Activated naive CD4-positive, alpha-beta T cell treated with anti-CD3 and anti-CD28 coated beads for 36 hours (primary cell): ENCODE measurements at regions not wholly inside any gene's neighbourhood (a gene's known extent, or its start where the extent isn't known, plus 50 kb on each side); places are given as distances from the start of the nearest gene placed in this dataset.
A peak's percentile ranks its signal among the peaks of the same experiment; 100 is the strongest.

Experiments
- CTCF ChIA-PET: fragments of 350-600 bp; sonication (Branson Sonifier 250); formaldehyde crosslinking; loops from one replicate; lab custom pipeline; 2021; ENCODE audit warnings: antibody characterized with exemption; lab: Charles Lee
- DNase-seq: peaks from one replicate; pipeline ENCODE4 v3.0.0-alpha.2; 2020
- H3K27ac Mint-ChIP-seq: one replicate; pipeline ENCODE4 v1.8.0; 2021; ENCODE audit warnings: mild to moderate bottlenecking, mixed read lengths
- H3K27me3 Mint-ChIP-seq: one replicate; pipeline ENCODE4 v1.8.0; 2021; ENCODE audit warnings: low read depth, mixed read lengths
- H3K36me3 Mint-ChIP-seq: one replicate; pipeline ENCODE4 v1.8.0; 2021; ENCODE audit warnings: low read depth, mixed read lengths
- H3K4me1 Mint-ChIP-seq: one replicate; pipeline ENCODE4 v1.8.0; 2021; ENCODE audit warnings: low read depth, mixed read lengths
- H3K4me3 Mint-ChIP-seq: one replicate; pipeline ENCODE4 v1.8.0; 2021; ENCODE audit warnings: mild to moderate bottlenecking, moderate library complexity, mixed read lengths
- H3K9me3 Mint-ChIP-seq: one replicate; pipeline ENCODE4 v1.8.0; 2021; ENCODE audit warnings: mixed read lengths
- intact Hi-C: fragments of 100-400 bp; cut with micrococcal nuclease; formaldehyde crosslinking; loops from one replicate; pipeline ENCODE4 v1.15.1; 2023

GRCh38 chr13:42400188-42400833, 128.4 kb downstream of the AKAP11 start:
- no peak for DNase-seq
- intact Hi-C loops: loop anchor here (10.0 kb wide), 1 partner anchor 644 kb away; no protein-coding TSS in a partner anchor
- no peaks in the 10 kb centered on the region for H3K27me3 Mint-ChIP-seq
- H3K36me3 Mint-ChIP-seq: peaks cover 8% of the 10 kb centered on the region
- no peak overlapping the region for H3K4me3 Mint-ChIP-seq
- CTCF ChIA-PET: no interaction called here
- no peaks in the 10 kb centered on the region for H3K9me3 Mint-ChIP-seq
- H3K4me1 Mint-ChIP-seq: peaks cover 61% of the 10 kb centered on the region
- H3K27ac Mint-ChIP-seq: no peak overlapping the region

DNA sequence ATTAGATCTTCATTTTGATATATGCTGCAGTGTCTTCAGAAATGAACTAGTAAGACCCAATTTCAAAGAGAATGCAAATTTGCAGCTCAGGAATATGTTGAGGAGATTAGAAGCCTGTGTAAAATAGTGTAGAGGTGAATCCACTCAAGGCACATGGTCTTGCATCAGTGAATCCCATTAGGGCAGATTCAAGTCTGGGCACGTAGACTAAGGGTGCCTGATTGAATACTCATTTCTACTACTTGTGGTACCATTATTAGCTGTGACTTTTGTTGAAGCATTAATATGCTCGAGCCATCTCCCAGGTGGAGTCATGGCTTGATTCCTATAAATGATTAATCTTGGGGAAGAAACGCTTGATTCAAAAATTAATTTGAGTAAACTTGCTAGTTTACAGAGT, 129.4 kb downstream of the AKAP11 start:
- Mint-ChIP-seq H3K4me1 (peaks cover 63% of the 10 kb centered on the region), H3K9me3 (no peaks in the 10 kb centered on the region), H3K27ac (peak overlapping the region; percentile 39), H3K27me3 (no peaks in the 10 kb centered on the region), H3K4me3 (no peak overlapping the region), H3K36me3 (peaks cover 8% of the 10 kb centered on the region)
- CTCF ChIA-PET: interaction anchor here (1.1 kb wide), 1 partner anchor 68 kb away, joined by 3 read pairs; no protein-coding TSS in a partner anchor
- intact Hi-C loops: loop anchor here (10.0 kb wide), 1 partner anchor 643 kb away; no protein-coding TSS in a partner anchor
- no peak for DNase-seq

DNA sequence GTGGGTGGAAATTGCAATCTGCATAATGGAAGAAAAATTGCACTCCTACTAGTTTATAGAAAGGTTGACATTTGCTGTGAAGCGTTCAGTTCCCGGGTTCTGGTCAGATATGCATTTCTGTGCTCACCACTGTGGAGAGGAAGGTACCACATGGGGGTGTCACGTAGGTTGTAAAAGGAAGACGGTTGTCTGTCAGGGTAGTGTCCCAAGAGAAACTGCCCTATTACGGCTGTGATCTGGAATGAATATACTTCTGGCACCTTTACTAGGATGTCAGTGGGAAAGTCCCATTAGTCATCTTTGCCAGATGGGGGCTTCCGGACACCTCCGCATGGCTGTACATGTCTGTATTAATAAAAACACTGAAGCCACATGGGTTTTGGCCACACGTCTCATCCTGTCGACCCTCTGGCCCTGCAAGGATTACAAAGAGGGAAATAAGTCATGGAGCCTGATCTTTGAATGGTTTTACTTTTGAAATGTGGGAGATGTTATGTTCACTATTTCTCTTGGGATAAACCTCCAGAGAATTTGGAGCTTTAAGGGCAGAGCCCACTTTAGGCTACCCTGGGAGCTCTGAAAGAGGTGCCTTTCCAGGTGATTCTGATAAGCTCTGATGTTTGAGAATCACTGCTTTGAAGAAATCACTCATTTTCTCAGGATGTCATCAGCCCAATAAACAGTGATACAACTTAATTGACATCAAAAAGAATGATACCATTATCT, 133.9 kb downstream of the AKAP11 start:
- no peaks in the 10 kb centered on the region for H3K27me3 Mint-ChIP-seq
- no peaks in the 10 kb centered on the region for H3K36me3 Mint-ChIP-seq

DNA sequence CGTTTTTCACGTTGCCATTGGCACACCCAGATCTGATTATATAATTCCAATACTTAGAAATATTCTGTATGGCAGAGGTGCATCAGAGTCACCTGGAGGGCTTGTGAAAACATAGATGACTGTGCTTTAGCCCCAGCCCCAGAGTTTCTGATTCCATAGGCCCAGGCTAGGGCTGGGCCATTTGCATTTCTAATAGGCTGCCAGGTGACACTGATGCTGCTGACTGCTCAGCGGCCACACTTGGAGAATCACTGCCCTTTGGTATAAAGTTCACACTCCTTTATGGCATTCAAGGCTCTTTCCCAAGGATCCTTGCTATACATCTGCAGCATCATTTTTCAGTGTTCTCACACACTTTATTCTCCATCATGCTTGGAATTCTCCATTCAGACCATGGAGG, 137.1 kb downstream of the AKAP11 start:
- CTCF ChIA-PET: no interaction called here
- Mint-ChIP-seq H3K27me3 (no peaks in the 10 kb centered on the region), H3K4me3 (no peak overlapping the region), H3K36me3 (peaks cover 1% of the 10 kb centered on the region), H3K9me3 (no peaks in the 10 kb centered on the region), H3K27ac (no peak overlapping the region), H3K4me1 (peaks cover 39% of the 10 kb centered on the region)
- no peak for DNase-seq
- intact Hi-C loops: loop anchor here (5.0 to 10.0 kb wide), 2 partner anchors 68 to 636 kb away; no protein-coding TSS in a partner anchor

More for the DNA sequence above, 133.9 kb downstream of the AKAP11 start:
- Mint-ChIP-seq H3K9me3 (no peaks in the 10 kb centered on the region), H3K27ac (peak overlapping the region; percentile 96), H3K4me1 (peaks cover 41% of the 10 kb centered on the region), H3K4me3 (peak overlapping the region; percentile 51)
- intact Hi-C loops: loop anchor here (1.0 to 10.0 kb wide), 7 partner anchors 12 to 639 kb away; no protein-coding TSS in a partner anchor
- peak; percentile 87 for DNase-seq
- CTCF ChIA-PET: interaction anchor here (0.9 to 1.5 kb wide), 5 partner anchors 10 to 69 kb away, joined by 3 to 8 read pairs (median 5); no protein-coding TSS in a partner anchor

GRCh38 chr13:42409551-42409950, 137.6 kb downstream of the AKAP11 start:
- Mint-ChIP-seq H3K4me3 (no peak overlapping the region), H3K36me3 (peaks cover 1% of the 10 kb centered on the region), H3K9me3 (no peaks in the 10 kb centered on the region), H3K27ac (no peak overlapping the region), H3K27me3 (no peaks in the 10 kb centered on the region), H3K4me1 (peaks cover 37% of the 10 kb centered on the region)
- intact Hi-C loops: loop anchor here (5.0 to 10.0 kb wide), 2 partner anchors 68 to 635 kb away; no protein-coding TSS in a partner anchor
- DNase-seq: no peak
- CTCF ChIA-PET: no interaction called here

DNA sequence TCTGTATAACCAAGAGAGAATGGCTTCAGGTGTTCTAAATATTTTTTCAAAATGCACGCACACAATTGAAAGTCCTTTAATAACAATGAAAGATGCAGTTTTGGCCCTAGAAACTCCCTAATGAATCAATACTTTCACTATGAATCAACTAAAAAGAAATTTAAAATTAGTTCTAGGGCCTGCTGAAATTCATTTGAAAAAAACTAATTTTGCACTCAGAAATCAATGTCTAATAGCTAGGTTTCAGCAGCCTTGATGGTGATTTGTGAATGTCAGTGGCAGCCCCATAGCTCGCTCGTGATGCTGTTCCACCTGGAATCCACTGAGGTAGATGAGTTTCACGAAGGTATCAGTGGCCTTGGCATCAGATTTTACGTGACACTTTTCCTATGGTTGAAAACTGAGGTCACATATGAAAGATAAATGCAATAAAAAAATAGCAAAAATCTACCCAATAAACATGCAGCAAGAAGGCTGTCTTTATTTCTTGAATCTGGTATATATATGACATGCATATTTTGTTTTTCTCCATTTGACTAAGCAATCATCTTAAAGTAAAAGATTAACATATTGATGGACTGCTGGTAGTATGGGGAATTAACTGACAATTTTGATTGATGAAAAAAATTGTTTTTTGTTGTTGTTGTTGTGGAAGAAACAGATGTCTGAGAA, 141.0 kb downstream of the AKAP11 start:
- Mint-ChIP-seq H3K4me3 (no peak overlapping the region), H3K36me3 (peaks cover 1% of the 10 kb centered on the region), H3K27ac (no peak overlapping the region), H3K27me3 (no peaks in the 10 kb centered on the region), H3K4me1 (peaks cover 17% of the 10 kb centered on the region), H3K9me3 (no peaks in the 10 kb centered on the region)
- intact Hi-C loops: no loop called here
- DNase-seq: no peak
- CTCF ChIA-PET: interaction anchor here (1.0 kb wide), 1 partner anchor 182 kb away, joined by 3 read pairs; no protein-coding TSS in a partner anchor

DNA sequence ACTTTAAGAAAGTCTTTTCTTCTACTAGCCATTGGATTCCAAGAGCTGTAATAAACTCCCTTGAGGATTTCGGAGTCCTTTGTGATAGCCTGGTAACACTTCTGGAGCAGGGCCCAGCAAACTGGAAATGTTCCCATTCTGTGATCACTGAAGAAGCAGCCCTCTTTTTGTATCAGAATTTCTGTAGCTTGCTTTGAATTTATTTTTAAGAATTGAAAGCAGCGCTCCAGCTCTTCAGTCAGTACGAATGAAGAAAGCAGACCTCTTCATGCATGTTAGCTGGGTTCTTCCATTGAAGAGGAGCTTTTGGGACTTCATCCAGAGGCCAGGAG, 141.5 kb downstream of the AKAP11 start:
- peaks cover 21% of the 10 kb centered on the region for H3K4me1 Mint-ChIP-seq
- CTCF ChIA-PET: interaction anchor here (1.0 kb wide), 1 partner anchor 181 kb away, joined by 3 read pairs; no protein-coding TSS in a partner anchor
- no peak for DNase-seq
- no peak overlapping the region for H3K4me3 Mint-ChIP-seq
- H3K27ac Mint-ChIP-seq: no peak overlapping the region
- intact Hi-C loops: no loop called here
- no peaks in the 10 kb centered on the region for H3K27me3 Mint-ChIP-seq
- peaks cover 1% of the 10 kb centered on the region for H3K36me3 Mint-ChIP-seq
- no peaks in the 10 kb centered on the region for H3K9me3 Mint-ChIP-seq

- Mint-ChIP-seq H3K27me3 (no peaks in the 10 kb centered on the region), H3K4me1 (peaks cover 37% of the 10 kb centered on the region), H3K4me3 (no peak overlapping the region), H3K27ac (no peak overlapping the region), H3K36me3 (peaks cover 1% of the 10 kb centered on the region), H3K9me3 (no peaks in the 10 kb centered on the region)
- CTCF ChIA-PET: interaction anchor here (0.8 kb wide), 1 partner anchor 178 kb away, joined by 3 read pairs; no protein-coding TSS in a partner anchor
- intact Hi-C loops: no loop called here
- DNase-seq: no peak
These were observed 145.7 kb downstream of the AKAP11 start for GRCh38 chr13:42417626-42418025.

- H3K9me3 Mint-ChIP-seq: no peaks in the 10 kb centered on the region
- H3K27me3 Mint-ChIP-seq: no peaks in the 10 kb centered on the region
- intact Hi-C loops: no loop called here
- H3K4me1 Mint-ChIP-seq: peaks cover 31% of the 10 kb centered on the region
- H3K4me3 Mint-ChIP-seq: no peak overlapping the region
- DNase-seq: no peak
- H3K36me3 Mint-ChIP-seq: peaks cover 1% of the 10 kb centered on the region
- H3K27ac Mint-ChIP-seq: no peak overlapping the region
- CTCF ChIA-PET: interaction anchor here (0.8 kb wide), 2 partner anchors 177 to 552 kb away, joined by 3 read pairs; no protein-coding TSS in a partner anchor
These were observed 146.2 kb downstream of the AKAP11 start for GRCh38 chr13:42418184-42418583.

GRCh38 chr13:42420304-42420703, 148.4 kb downstream of the AKAP11 start:
- CTCF ChIA-PET: interaction anchor here (1.5 kb wide), 1 partner anchor 14 kb away, joined by 5 read pairs; no protein-coding TSS in a partner anchor
- Mint-ChIP-seq H3K36me3 (no peaks in the 10 kb centered on the region), H3K27ac (no peak overlapping the region), H3K4me3 (no peak overlapping the region), H3K9me3 (peaks cover 3% of the 10 kb centered on the region), H3K4me1 (peaks cover 29% of the 10 kb centered on the region), H3K27me3 (no peaks in the 10 kb centered on the region)
- intact Hi-C loops: no loop called here
- DNase-seq: peak; percentile 66

DNA sequence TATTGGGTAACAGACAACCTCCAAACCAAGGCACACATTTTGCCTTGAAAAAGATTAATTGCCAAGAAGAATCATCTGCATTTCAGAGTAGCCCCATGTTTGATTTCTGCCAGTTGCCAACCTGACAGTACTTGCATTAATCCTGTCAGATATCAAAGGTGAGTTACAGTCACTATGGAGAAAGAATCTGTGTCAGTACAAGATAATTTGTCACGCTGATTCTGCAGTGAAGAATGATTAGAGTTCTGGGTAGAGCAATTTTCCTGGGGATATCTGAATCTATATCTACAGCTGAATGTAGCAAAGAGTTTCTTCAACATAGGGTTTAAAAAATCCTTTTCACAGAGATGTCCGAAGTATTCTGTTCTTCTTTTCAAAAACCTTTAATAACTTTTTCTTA, 150.7 kb downstream of the AKAP11 start:
- peaks cover 3% of the 10 kb centered on the region for H3K9me3 Mint-ChIP-seq
- no peaks in the 10 kb centered on the region for H3K27me3 Mint-ChIP-seq
- no peak for DNase-seq
- no peaks in the 10 kb centered on the region for H3K36me3 Mint-ChIP-seq
- intact Hi-C loops: no loop called here
- H3K4me1 Mint-ChIP-seq: peaks cover 25% of the 10 kb centered on the region
- no peak overlapping the region for H3K27ac Mint-ChIP-seq
- CTCF ChIA-PET: no interaction called here
- no peak overlapping the region for H3K4me3 Mint-ChIP-seq

DNA sequence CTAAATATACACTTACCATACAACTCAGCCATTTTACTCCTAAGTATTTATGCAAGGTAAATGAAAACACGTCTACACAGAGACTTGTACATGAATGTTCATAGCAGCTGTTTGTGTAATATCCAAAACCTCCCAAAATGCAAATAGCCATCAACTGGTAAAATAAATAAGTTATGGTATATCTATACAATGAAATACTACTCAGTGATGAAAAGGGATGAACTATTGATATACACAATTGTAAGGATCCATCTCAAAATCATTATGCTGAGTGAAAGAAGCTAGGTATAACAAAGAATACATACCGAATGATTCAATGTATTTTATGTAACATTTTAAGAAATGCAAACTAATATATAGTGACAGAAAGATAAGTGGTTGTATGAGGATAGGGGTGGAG, 149.8 kb upstream of the TNFSF11 start:
- CTCF ChIA-PET: interaction anchor here (0.5 kb wide), 1 partner anchor 151 kb away, joined by 5 read pairs; no protein-coding TSS in a partner anchor
- Mint-ChIP-seq H3K4me1 (peaks cover 15% of the 10 kb centered on the region), H3K4me3 (no peak overlapping the region), H3K27me3 (no peaks in the 10 kb centered on the region), H3K9me3 (peaks cover 3% of the 10 kb centered on the region), H3K36me3 (no peaks in the 10 kb centered on the region), H3K27ac (no peak overlapping the region)
- intact Hi-C loops: no loop called here
- DNase-seq: no peak
